Astrocyte (in vitro differentiated cells and primary cell): ENCODE measurements at regions not wholly inside any gene's neighbourhood (a gene's known extent, or its start where the extent isn't known, plus 50 kb on each side); places are given as distances from the start of the nearest gene placed in this dataset.

Experiments used
- DNase-seq: peaks from one replicate; pipeline ENCODE4 v3.0.0-alpha.2; 2010; ENCODE audit warnings: low read depth
- FAIRE-seq: peaks from 2 replicates; lab custom pipeline; 2011; peaks lifted over from hg19 to GRCh38; lab: Jason Lieb, UNC
- H2AFZ ChIP-seq: 2 replicates; pipeline ENCODE4 v1.6.0; 2012; ENCODE audit warnings: low read depth, low read length, inconsistent platforms
- H3K27ac ChIP-seq: 2 replicates; pipeline ENCODE4 v1.5.1; 2011; ENCODE audit warnings: low read depth, low read length, inconsistent platforms
- H3K27me3 ChIP-seq: 2 replicates; pipeline ENCODE4 v1.6.0; 2011; ENCODE audit warnings: low read length, inconsistent platforms; ENCODE audit not compliant: insufficient read depth
- H3K36me3 ChIP-seq: 2 replicates; pipeline ENCODE4 v1.5.1; 2011; ENCODE audit warnings: low read length, inconsistent platforms; ENCODE audit not compliant: insufficient read depth
- H3K4me1 ChIP-seq: 2 replicates; pipeline ENCODE4 v1.5.1; 2011; ENCODE audit warnings: low read length, inconsistent platforms; ENCODE audit not compliant: insufficient read depth
- H3K4me2 ChIP-seq: 2 replicates; pipeline ENCODE4 v1.6.0; 2012; ENCODE audit warnings: low read length, inconsistent platforms
- H3K4me3 ChIP-seq: 2 replicates; pipeline ENCODE4 v1.5.1; 2011; ENCODE audit warnings: low read depth, mild to moderate bottlenecking, low read length, inconsistent platforms; ENCODE audit not compliant: insufficient read depth
- H3K79me2 ChIP-seq: 2 replicates; pipeline ENCODE4 v1.6.0; 2012; ENCODE audit warnings: mild to moderate bottlenecking, low read length, inconsistent platforms; ENCODE audit not compliant: insufficient read depth
- H3K9ac ChIP-seq: 2 replicates; pipeline ENCODE4 v1.6.0; 2012; ENCODE audit warnings: mild to moderate bottlenecking, low read length, inconsistent platforms
- H3K9me3 ChIP-seq: 2 replicates; pipeline ENCODE4 v1.5.1; 2012; ENCODE audit warnings: low read depth, mild to moderate bottlenecking, low read length, inconsistent platforms; ENCODE audit not compliant: insufficient read depth
- H4K20me1 ChIP-seq: 2 replicates; pipeline ENCODE4 v1.6.0; 2012; ENCODE audit warnings: low read length, inconsistent platforms; ENCODE audit not compliant: insufficient read depth
- H3K27ac Mint-ChIP-seq: one replicate; pipeline ENCODE4 v1.8.0; 2021; ENCODE audit warnings: mild to moderate bottlenecking, mixed read lengths; ENCODE audit not compliant: unreplicated experiment
- H3K27me3 Mint-ChIP-seq: one replicate; pipeline ENCODE4 v1.8.0; 2021; ENCODE audit warnings: low read depth, mixed read lengths; ENCODE audit not compliant: unreplicated experiment
- H3K36me3 Mint-ChIP-seq: one replicate; pipeline ENCODE4 v1.8.0; 2021; ENCODE audit warnings: low read depth, mixed read lengths; ENCODE audit not compliant: unreplicated experiment
- H3K4me1 Mint-ChIP-seq: one replicate; pipeline ENCODE4 v1.8.0; 2021; ENCODE audit warnings: low read depth, mixed read lengths; ENCODE audit not compliant: unreplicated experiment
- H3K4me3 Mint-ChIP-seq: one replicate; pipeline ENCODE4 v1.8.0; 2021; ENCODE audit warnings: mild to moderate bottlenecking, moderate library complexity, mixed read lengths; ENCODE audit not compliant: unreplicated experiment
- H3K9me3 Mint-ChIP-seq: one replicate; pipeline ENCODE4 v1.8.0; 2021; ENCODE audit warnings: mild to moderate bottlenecking, mixed read lengths; ENCODE audit not compliant: unreplicated experiment
- EZH2 ChIP-seq: IDR thresholded peaks from 2 replicates; pipeline ENCODE4 v1.6.1; 2012; ENCODE audit warnings: mild to moderate bottlenecking, low read length, inconsistent platforms; ENCODE audit not compliant: insufficient read depth
- TF ChIP-seq, protein P1 (sequence below): IDR thresholded peaks from 2 replicates; pipeline ENCODE4 v1.5.1; 2011; ENCODE audit warnings: low read depth, mild to moderate bottlenecking, inconsistent platforms, low read length, moderate library complexity; ENCODE audit not compliant: insufficient read depth

DNA sequence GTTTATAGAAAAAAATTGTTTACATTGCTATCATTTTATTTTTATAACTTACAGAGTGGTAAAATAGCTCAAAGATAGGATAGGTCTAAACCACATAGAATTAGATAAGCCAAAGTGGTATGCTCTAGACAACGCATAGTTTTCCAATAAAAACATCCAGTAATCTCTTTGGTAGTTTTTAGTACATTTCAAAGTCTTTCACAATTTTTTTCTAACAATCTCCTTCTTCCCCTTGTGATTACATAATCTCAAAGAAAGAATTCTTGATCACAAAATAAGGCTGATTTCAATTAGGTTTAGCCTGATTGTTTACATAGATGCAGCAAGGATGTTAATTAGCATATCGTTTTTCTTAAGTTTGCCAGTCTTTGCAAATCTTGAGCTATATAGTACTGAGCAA lies 460.0 kb downstream of the FUT8 start:
- Histone ChIP-seq H3K36me3 (no peaks in the 10 kb centered on the region), H3K79me2 (no peaks in the 10 kb centered on the region), H3K9ac (no peak overlapping the region), H3K4me3 (no peak overlapping the region), H3K27ac (no peak overlapping the region), H3K4me1 (no peaks in the 10 kb centered on the region), H4K20me1 (no peaks in the 10 kb centered on the region), H3K4me2 (no peak overlapping the region), H3K9me3 (no peaks in the 10 kb centered on the region), H2AFZ (no peak overlapping the region), H3K27me3 (peaks cover 4% of the 10 kb centered on the region)
- Mint-ChIP-seq H3K27ac (no peak overlapping the region), H3K4me1 (no peaks in the 10 kb centered on the region), H3K4me3 (no peak overlapping the region), H3K36me3 (no peaks in the 10 kb centered on the region), H3K27me3 (no peaks in the 10 kb centered on the region), H3K9me3 (no peaks in the 10 kb centered on the region)
- no peak for FAIRE-seq
- TF ChIP-seq EZH2 = no peak
- TF ChIP-seq, protein P1, sequence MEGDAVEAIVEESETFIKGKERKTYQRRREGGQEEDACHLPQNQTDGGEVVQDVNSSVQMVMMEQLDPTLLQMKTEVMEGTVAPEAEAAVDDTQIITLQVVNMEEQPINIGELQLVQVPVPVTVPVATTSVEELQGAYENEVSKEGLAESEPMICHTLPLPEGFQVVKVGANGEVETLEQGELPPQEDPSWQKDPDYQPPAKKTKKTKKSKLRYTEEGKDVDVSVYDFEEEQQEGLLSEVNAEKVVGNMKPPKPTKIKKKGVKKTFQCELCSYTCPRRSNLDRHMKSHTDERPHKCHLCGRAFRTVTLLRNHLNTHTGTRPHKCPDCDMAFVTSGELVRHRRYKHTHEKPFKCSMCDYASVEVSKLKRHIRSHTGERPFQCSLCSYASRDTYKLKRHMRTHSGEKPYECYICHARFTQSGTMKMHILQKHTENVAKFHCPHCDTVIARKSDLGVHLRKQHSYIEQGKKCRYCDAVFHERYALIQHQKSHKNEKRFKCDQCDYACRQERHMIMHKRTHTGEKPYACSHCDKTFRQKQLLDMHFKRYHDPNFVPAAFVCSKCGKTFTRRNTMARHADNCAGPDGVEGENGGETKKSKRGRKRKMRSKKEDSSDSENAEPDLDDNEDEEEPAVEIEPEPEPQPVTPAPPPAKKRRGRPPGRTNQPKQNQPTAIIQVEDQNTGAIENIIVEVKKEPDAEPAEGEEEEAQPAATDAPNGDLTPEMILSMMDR = no peak
- peak; percentile 12 for DNase-seq

DNA sequence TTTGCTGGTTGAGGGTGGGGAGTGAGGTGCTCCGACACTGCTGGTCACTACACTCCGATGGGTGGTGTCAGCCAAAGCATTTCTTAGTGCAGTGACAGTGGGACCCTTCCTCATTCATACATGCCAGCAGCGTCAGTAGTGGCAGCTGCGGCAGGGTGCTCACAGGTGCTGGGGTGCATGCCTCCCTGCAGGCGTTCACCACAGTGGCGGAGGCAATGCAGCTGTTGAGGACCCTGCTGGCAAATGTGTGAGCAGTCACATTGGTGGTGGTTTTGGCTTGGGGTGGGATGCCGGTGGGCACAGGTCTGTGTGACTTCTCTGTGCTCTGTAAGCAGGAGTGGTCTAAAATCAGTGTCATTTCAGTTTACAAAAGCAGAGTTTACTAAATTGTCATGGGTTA lies 464.6 kb downstream of the FUT8 start:
- no peak overlapping the region for H3K4me3 Mint-ChIP-seq
- no peak for TF ChIP-seq EZH2
- TF ChIP-seq, protein P1 = no peak
- no peaks in the 10 kb centered on the region for H3K79me2 ChIP-seq
- peaks cover 12% of the 10 kb centered on the region for H3K4me1 Mint-ChIP-seq
- DNase-seq (no peak), FAIRE-seq (no peak)
- no peaks in the 10 kb centered on the region for H3K27me3 Mint-ChIP-seq
- no peak overlapping the region for H3K27ac ChIP-seq
- no peaks in the 10 kb centered on the region for H4K20me1 ChIP-seq
- H3K4me1 ChIP-seq = no peaks in the 10 kb centered on the region
- no peaks in the 10 kb centered on the region for H3K36me3 Mint-ChIP-seq
- peaks cover 1% of the 10 kb centered on the region for H3K9me3 Mint-ChIP-seq
- no peaks in the 10 kb centered on the region for H3K27me3 ChIP-seq
- H3K9me3 ChIP-seq = no peaks in the 10 kb centered on the region
- no peaks in the 10 kb centered on the region for H3K36me3 ChIP-seq
- no peak overlapping the region for H2AFZ ChIP-seq
- H3K4me3 ChIP-seq = no peak overlapping the region
- no peak overlapping the region for H3K4me2 ChIP-seq
- H3K27ac Mint-ChIP-seq = no peak overlapping the region
- no peak overlapping the region for H3K9ac ChIP-seq

DNA sequence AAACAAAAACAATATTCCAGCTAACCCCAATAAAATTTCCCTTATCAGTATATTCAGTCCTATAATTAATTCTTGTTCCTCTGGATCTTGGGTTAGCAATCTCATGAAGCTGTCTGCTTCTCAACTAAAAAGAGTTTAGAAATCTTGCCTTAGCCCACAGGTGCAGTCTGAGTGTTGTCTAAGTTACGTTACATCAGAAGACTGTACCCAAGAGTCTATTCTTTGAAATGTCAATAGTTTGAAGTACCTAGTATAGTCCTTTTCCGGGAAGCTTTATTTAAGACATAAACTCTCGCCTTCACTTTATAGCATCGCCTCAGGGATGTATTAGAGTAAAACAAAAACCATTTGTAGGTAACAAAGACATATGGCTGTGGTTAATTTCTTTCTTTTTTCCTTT lies 465.1 kb downstream of the FUT8 start:
- H3K9me3 Mint-ChIP-seq = peaks cover 2% of the 10 kb centered on the region

More for the DNA sequence above, 465.1 kb downstream of the FUT8 start:
- no peaks in the 10 kb centered on the region for H3K36me3 ChIP-seq
- H3K4me2 ChIP-seq = no peak overlapping the region
- TF ChIP-seq, protein P1 = no peak
- no peak for TF ChIP-seq EZH2
- H3K79me2 ChIP-seq = no peaks in the 10 kb centered on the region
- no peak overlapping the region for H2AFZ ChIP-seq
- no peaks in the 10 kb centered on the region for H3K36me3 Mint-ChIP-seq
- no peaks in the 10 kb centered on the region for H3K27me3 ChIP-seq
- no peak overlapping the region for H3K27ac Mint-ChIP-seq
- H3K27me3 Mint-ChIP-seq = no peaks in the 10 kb centered on the region
- H3K4me3 ChIP-seq = no peak overlapping the region
- no peaks in the 10 kb centered on the region for H3K4me1 ChIP-seq
- H3K9me3 ChIP-seq = no peaks in the 10 kb centered on the region
- DNase-seq (no peak), FAIRE-seq (no peak)
- no peak overlapping the region for H3K27ac ChIP-seq
- H3K4me1 Mint-ChIP-seq = peaks cover 12% of the 10 kb centered on the region
- H3K9ac ChIP-seq = no peak overlapping the region
- no peak overlapping the region for H3K4me3 Mint-ChIP-seq
- H4K20me1 ChIP-seq = no peaks in the 10 kb centered on the region
